Neuronal stem cell (in vitro differentiated cells): ENCODE measurements at regions not wholly inside any gene's neighbourhood (a gene's known extent, or its start where the extent isn't known, plus 50 kb on each side); places are given as distances from the start of the nearest gene placed in this dataset.

Experiments used
- DNase-seq: peaks from one replicate; pipeline ENCODE4 v3.0.0-alpha.2; 2013; ENCODE audit warnings: low spot score
- H2AFZ ChIP-seq: one replicate; pipeline ENCODE4 v1.6.1; 2013; ENCODE audit warnings: mild to moderate bottlenecking, low read length, inconsistent platforms
- H2AK5ac ChIP-seq: 2 replicates; pipeline ENCODE4 v1.6.1; 2013; ENCODE audit warnings: low read depth, mild to moderate bottlenecking, inconsistent platforms, low read length, moderate library complexity, mixed read lengths
- H2BK120ac ChIP-seq: 2 replicates; pipeline ENCODE4 v1.6.1; 2013; ENCODE audit warnings: low read depth, mild to moderate bottlenecking, inconsistent platforms, low read length, moderate library complexity, mixed read lengths
- H2BK12ac ChIP-seq: one replicate; pipeline ENCODE4 v1.6.1; 2013; ENCODE audit warnings: low read length, inconsistent platforms
- H2BK15ac ChIP-seq: 2 replicates; pipeline ENCODE4 v1.6.1; 2013; ENCODE audit warnings: mild to moderate bottlenecking, low read length, inconsistent platforms, mixed read lengths
- H2BK5ac ChIP-seq: one replicate; pipeline ENCODE4 v1.6.1; 2013; ENCODE audit warnings: inconsistent platforms, mild to moderate bottlenecking, low read length, moderate library complexity
- H3K14ac ChIP-seq: one replicate; pipeline ENCODE4 v1.6.1; 2013; ENCODE audit warnings: low read length, inconsistent platforms
- H3K18ac ChIP-seq: 2 replicates; pipeline ENCODE4 v1.6.1; 2013; ENCODE audit warnings: low read length, inconsistent platforms
- H3K23ac ChIP-seq: 2 replicates; pipeline ENCODE4 v1.6.1; 2013; ENCODE audit warnings: low read depth, mild to moderate bottlenecking, mixed read lengths, low read length, inconsistent platforms; ENCODE audit not compliant: poor library complexity
- H3K27ac ChIP-seq: replicated peaks from 3 replicates; pipeline ENCODE4 v1.5.1; 2013; ENCODE audit warnings: low read length, inconsistent platforms
- H3K27me3 ChIP-seq, 3 experiments: 2 replicates each; pipeline ENCODE4 v1.6.1; 2013; ENCODE audit warnings: low read length in 3 of 3, mild to moderate bottlenecking in 2 of 3, inconsistent platforms in 1 of 3, low read depth in 1 of 3, mixed read lengths in 1 of 3, moderate library complexity in 1 of 3; ENCODE audit not compliant: control insufficient read depth in 3 of 3, insufficient read depth in 3 of 3
- H3K36me3 ChIP-seq, 2 donors: replicated peaks in 1 of 2; 2 replicates each; pipeline ENCODE4 v1.6.1; 2013; ENCODE audit warnings: low read length in 2 of 2; ENCODE audit not compliant: control insufficient read depth in 2 of 2, insufficient read depth in 2 of 2
- H3K4ac ChIP-seq: 2 replicates; pipeline ENCODE4 v1.6.1; 2013; ENCODE audit warnings: inconsistent platforms, mild to moderate bottlenecking, low read length, moderate library complexity
- H3K4me1 ChIP-seq, 2 donors: 1 replicate in 1 of 2; 2 replicates in 1 of 2; pipeline ENCODE4 v1.6.1; 2013; ENCODE audit warnings: low read length in 2 of 2, low read depth in 1 of 2; ENCODE audit not compliant: control insufficient read depth in 2 of 2, insufficient read depth in 1 of 2
- H3K4me2 ChIP-seq: one replicate; pipeline ENCODE4 v1.6.1; 2013; ENCODE audit warnings: mild to moderate bottlenecking, low read length, inconsistent platforms; ENCODE audit not compliant: insufficient read depth, poor library complexity, severe bottlenecking
- H3K4me3 ChIP-seq, 2 donors: 2 replicates each; pipeline ENCODE4 v1.5.1; 2013; ENCODE audit warnings: low read length in 2 of 2, mild to moderate bottlenecking in 2 of 2, inconsistent platforms in 1 of 2, moderate library complexity in 1 of 2
- H3K79me1 ChIP-seq: one replicate; pipeline ENCODE4 v1.6.1; 2013; ENCODE audit warnings: low read depth, mild to moderate bottlenecking, inconsistent platforms, low read length, moderate library complexity
- H3K9ac ChIP-seq: one replicate; pipeline ENCODE4 v1.6.1; 2013; ENCODE audit warnings: mild to moderate bottlenecking, low read depth, low read length, inconsistent platforms; ENCODE audit not compliant: poor library complexity
- H3K9me3 ChIP-seq, 2 donors: replicated peaks in 1 of 2; 2 replicates each; pipeline versions ENCODE3 to v1.6.1; 2013; ENCODE audit warnings: low read length in 2 of 2, mild to moderate bottlenecking in 2 of 2, inconsistent platforms in 1 of 2, low read depth in 1 of 2, mixed read lengths in 1 of 2, moderate library complexity in 1 of 2; ENCODE audit not compliant: control insufficient read depth in 2 of 2, insufficient read depth in 1 of 2
- H4K8ac ChIP-seq: one replicate; pipeline ENCODE4 v1.6.1; 2013; ENCODE audit warnings: low read depth, mild to moderate bottlenecking, inconsistent platforms, low read length, moderate library complexity
- H4K91ac ChIP-seq: one replicate; pipeline ENCODE4 v1.6.1; 2013; ENCODE audit warnings: low read length, low read depth, mild to moderate bottlenecking, inconsistent platforms; ENCODE audit not compliant: poor library complexity
- WGBS, 2 donors: extraction: QIAGEN DNeasy Blood & Tissue Kit; methylation state at CpG; one replicate each; pipeline ENCODE4 v1.1.7; 2013; ENCODE audit warnings: missing lambda C conversion rate in 2 of 2, mixed read lengths in 1 of 2; ENCODE audit not compliant: insufficient read length in 2 of 2, insufficient replicate concordance in 1 of 2; ENCODE audit errors: extremely low coverage in 2 of 2; 5-methylcytosine and 5-hydroxymethylcytosine counted together

- peaks cover 0 to 1% of the 10 kb centered on the region in 2 donors for H3K4me1 ChIP-seq
- no peaks in the 10 kb centered on the region for H3K27me3 ChIP-seq
- DNase-seq = no peak
- H3K9me3 ChIP-seq = no peaks in the 10 kb centered on the region
- no peak overlapping the region for H3K4ac ChIP-seq
- no peak overlapping the region for H2BK15ac ChIP-seq
- no peak overlapping the region for H2BK12ac ChIP-seq
- H4K91ac ChIP-seq = no peak overlapping the region
- H3K18ac ChIP-seq = no peak overlapping the region
- no peak overlapping the region for H2BK5ac ChIP-seq
- no CpG with 5 or more reads among the region's 4 CpGs for WGBS, 2 donors
- H3K36me3 ChIP-seq = no peaks in the 10 kb centered on the region
- no peak overlapping the region for H2AK5ac ChIP-seq
- no peak overlapping the region for H3K4me3 ChIP-seq
- H3K79me1 ChIP-seq = no peaks in the 10 kb centered on the region
- no peak overlapping the region for H3K4me2 ChIP-seq
- no peak overlapping the region for H3K9ac ChIP-seq
- no peak overlapping the region for H3K27ac ChIP-seq
- no peak overlapping the region for H2AFZ ChIP-seq
- no peak overlapping the region for H3K23ac ChIP-seq
- no peak overlapping the region for H4K8ac ChIP-seq
- no peak overlapping the region for H2BK120ac ChIP-seq
- no peak overlapping the region for H3K14ac ChIP-seq
Observed at GRCh38 chr3:109640146-109640652, 302.9 kb upstream of the DPPA4 start.

- Histone ChIP-seq H3K4me1 (peaks cover 0 to 1% of the 10 kb centered on the region in 2 donors), H2BK15ac (no peak overlapping the region), H3K14ac (no peak overlapping the region), H3K18ac (no peak overlapping the region), H2AFZ (no peak overlapping the region), H3K27ac (no peak overlapping the region), H2AK5ac (no peak overlapping the region), H2BK120ac (no peak overlapping the region), H2BK12ac (no peak overlapping the region), H3K23ac (no peak overlapping the region), H3K4me3 (no peak overlapping the region), H3K27me3 (no peaks in the 10 kb centered on the region), H3K4ac (no peak overlapping the region), H3K9ac (no peak overlapping the region), H4K91ac (no peak overlapping the region), H3K4me2 (no peak overlapping the region), H4K8ac (no peak overlapping the region), H3K9me3 (no peaks in the 10 kb centered on the region), H3K36me3 (no peaks in the 10 kb centered on the region), H3K79me1 (no peaks in the 10 kb centered on the region), H2BK5ac (no peak overlapping the region)
- no peak for DNase-seq
- no CpG with 5 or more reads among the region's 1 CpG for WGBS, 2 donors
Observed at GRCh38 chr3:109642025-109642424, 304.7 kb upstream of the DPPA4 start.

- Histone ChIP-seq H3K14ac (no peak overlapping the region), H3K4me1 (peaks cover 0 to 1% of the 10 kb centered on the region in 2 donors), H2AK5ac (no peak overlapping the region), H3K27me3 (no peaks in the 10 kb centered on the region), H3K9me3 (no peaks in the 10 kb centered on the region), H2BK5ac (no peak overlapping the region), H3K4me3 (no peak overlapping the region), H3K23ac (no peak overlapping the region), H3K4me2 (no peak overlapping the region), H2BK15ac (no peak overlapping the region), H2BK120ac (no peak overlapping the region), H3K18ac (no peak overlapping the region), H2BK12ac (no peak overlapping the region), H4K91ac (no peak overlapping the region), H3K36me3 (no peaks in the 10 kb centered on the region), H3K27ac (no peak overlapping the region), H2AFZ (no peak overlapping the region), H3K4ac (no peak overlapping the region), H3K9ac (no peak overlapping the region), H3K79me1 (no peaks in the 10 kb centered on the region), H4K8ac (no peak overlapping the region)
- WGBS, 2 donors = no CpG with 5 or more reads among the region's 2 CpGs
- no peak for DNase-seq
Observed at GRCh38 chr3:109643590-109643989, 306.2 kb upstream of the DPPA4 start.

GRCh38 chr3:109644332-109644731, 307.0 kb upstream of the DPPA4 start:
- no peak overlapping the region for H3K14ac ChIP-seq
- no peak overlapping the region for H3K9ac ChIP-seq

More at GRCh38 chr3:109644332-109644731, 307.0 kb upstream of the DPPA4 start:
- no peak overlapping the region for H3K23ac ChIP-seq
- no peak overlapping the region for H2BK5ac ChIP-seq
- H3K4me3 ChIP-seq = no peak overlapping the region
- H3K18ac ChIP-seq = no peak overlapping the region
- H2BK120ac ChIP-seq = no peak overlapping the region
- H3K4ac ChIP-seq = no peak overlapping the region
- H4K8ac ChIP-seq = no peak overlapping the region
- 100% methylated on average over 1 of the region's 2 CpGs; no CpG with 5 or more reads in 1 of the 2 donors for WGBS, 2 donors
- H3K27me3 ChIP-seq = no peaks in the 10 kb centered on the region
- H3K4me1 ChIP-seq = peaks cover 0 to 1% of the 10 kb centered on the region in 2 donors
- H3K27ac ChIP-seq = no peak overlapping the region
- H2BK15ac ChIP-seq = no peak overlapping the region
- no peak overlapping the region for H2AK5ac ChIP-seq
- no peaks in the 10 kb centered on the region for H3K79me1 ChIP-seq
- no peak overlapping the region for H2BK12ac ChIP-seq
- H2AFZ ChIP-seq = no peak overlapping the region
- no peaks in the 10 kb centered on the region for H3K9me3 ChIP-seq
- no peaks in the 10 kb centered on the region for H3K36me3 ChIP-seq
- no peak overlapping the region for H3K4me2 ChIP-seq
- H4K91ac ChIP-seq = no peak overlapping the region
- DNase-seq = no peak
